ENCODE measurements at regions not wholly inside any gene's neighbourhood (a gene's known extent, or its start where the extent isn't known, plus 50 kb on each side); places are given as distances from the start of the nearest gene placed in this dataset.
A peak's percentile ranks its signal among the peaks of the same experiment; 100 is the strongest.

- DNase-seq (ENCODE audit: low spot score): no peak
These were observed 1711.2 kb downstream of the TP53TG3F start for GRCh38 chr16:35170610-35171009.

DNA sequence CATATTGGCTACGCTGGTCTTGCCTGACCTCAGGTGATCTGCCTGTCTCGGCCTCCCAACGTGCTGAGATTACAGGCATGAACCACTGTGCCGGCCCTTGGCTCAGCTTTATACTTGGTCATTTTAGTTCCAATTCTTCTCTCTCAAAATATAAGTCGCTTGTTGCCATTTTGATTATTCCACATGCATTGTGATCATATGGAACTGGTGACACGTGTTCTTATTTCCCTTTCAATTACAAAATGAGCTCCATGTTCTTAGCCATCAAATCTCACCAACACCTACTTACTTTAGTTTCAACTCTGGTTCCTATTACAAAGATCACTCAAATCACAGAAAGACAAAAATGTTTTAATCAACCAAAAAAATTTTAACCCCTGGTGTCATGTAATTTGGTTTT is 1711.7 kb downstream of the TP53TG3F start:
- DNase-seq (ENCODE audit: low spot score): no peak

- DNase-seq (ENCODE audit: low spot score): no peak
These were observed 1713.9 kb downstream of the TP53TG3F start for GRCh38 chr16:35173295-35173694.

- no peak for DNase-seq (ENCODE audit: low spot score)
These were observed 1714.6 kb downstream of the TP53TG3F start for GRCh38 chr16:35174016-35174415.

DNA sequence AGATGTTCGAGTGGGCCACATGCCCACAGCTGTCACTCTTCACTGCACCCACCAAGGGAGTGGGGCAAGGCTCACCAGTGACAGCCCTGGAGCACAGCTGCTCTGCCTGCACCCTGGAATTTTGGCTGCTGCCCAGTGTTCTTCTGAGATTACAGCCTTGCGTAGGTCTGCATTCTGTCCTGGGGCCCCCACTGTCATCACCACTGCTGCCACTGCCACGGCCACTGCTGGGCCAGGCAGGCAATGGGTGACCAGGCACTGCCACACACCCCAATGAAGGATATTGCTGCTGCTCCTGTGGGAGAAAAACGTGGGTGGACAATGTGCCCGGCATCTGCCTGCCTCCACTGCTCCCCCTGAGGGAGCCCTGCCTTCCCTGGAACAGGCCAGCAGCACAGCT is 1717.0 kb downstream of the TP53TG3F start:
- no peak for DNase-seq (ENCODE audit: low spot score)

DNA sequence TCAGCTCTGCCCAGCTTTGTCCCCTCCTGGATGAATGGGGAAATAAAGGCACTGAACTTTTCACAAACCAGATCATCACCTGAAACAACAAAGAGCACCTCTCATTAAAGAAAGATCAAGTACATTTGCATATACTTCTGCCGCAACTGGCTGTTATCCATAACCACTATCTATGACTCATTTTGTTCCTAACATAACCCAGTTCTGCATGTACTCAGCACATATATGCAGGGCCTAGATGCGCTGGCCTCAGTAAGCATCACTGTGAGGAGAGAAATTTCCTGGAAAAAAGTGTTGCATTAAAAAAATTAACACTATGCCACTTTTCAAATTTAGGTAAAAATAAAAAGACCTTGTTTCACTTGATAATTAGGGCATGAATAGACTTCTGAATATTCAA is 1718.4 kb downstream of the TP53TG3F start:
- no peak for DNase-seq (ENCODE audit: low spot score)

GRCh38 chr16:35180970-35181369 is 1721.6 kb downstream of the TP53TG3F start:
- no peak for DNase-seq (ENCODE audit: low spot score)

DNA sequence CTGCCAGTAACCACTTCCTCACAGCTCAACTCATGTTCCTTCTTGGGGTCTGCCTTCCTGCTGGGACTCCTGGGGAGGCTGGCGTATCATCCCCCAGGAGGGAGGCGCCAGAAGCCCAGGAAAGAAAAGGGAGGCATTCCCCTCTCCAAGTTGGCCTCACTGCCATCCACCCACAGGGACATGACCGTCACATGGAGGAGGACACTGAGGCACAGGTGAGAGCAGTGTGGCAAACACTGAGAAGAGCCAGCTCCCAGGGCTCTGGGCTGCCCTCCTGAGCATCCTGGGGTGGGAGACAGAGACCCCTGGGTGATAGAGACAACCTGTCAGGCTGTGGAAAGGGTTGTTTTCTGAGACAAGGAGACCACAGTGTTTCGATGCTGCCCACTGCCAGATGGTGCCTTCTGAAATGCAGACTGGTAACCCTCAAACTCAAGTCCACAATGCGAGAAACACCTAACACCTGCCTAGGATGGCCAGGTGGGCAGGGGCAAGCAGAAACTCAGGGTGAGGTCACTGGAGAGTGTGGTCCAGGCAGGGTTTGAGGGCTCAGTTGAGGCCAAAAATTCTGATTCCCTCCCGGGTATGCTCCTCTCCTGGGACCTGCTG is 1722.1 kb downstream of the TP53TG3F start:
- DNase-seq (ENCODE audit: low spot score): no peak

DNA sequence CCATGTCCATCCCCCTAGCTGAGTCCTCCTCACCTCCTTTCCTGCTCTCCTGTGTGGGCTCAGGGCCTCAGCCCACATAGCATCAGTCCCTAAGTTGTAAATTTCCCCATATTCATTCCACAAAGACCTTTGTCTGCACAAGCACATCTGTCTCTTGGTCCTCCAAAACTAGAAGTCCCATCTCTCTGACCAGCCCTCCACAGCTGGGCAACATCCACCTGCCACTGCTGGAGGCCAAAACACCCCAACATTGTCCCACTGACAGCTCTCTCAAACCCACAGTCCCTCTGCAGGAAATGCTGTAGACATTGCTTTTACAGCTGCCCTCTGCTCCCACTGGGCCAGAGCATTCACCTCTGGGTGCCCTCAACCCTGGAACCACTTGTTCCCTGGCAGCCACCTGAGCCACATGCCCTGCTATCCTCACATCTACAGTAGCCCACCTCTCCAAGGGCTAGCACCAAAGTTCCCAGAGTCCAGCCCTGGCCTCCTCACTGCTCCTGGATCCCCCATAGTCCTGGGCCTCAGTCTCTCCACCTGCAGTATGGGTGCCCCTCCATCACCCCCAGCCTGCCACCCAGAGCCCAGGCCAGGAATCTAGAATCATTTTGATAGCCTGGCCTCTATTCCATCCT is 1722.7 kb downstream of the TP53TG3F start:
- DNase-seq (ENCODE audit: low spot score): no peak

DNA sequence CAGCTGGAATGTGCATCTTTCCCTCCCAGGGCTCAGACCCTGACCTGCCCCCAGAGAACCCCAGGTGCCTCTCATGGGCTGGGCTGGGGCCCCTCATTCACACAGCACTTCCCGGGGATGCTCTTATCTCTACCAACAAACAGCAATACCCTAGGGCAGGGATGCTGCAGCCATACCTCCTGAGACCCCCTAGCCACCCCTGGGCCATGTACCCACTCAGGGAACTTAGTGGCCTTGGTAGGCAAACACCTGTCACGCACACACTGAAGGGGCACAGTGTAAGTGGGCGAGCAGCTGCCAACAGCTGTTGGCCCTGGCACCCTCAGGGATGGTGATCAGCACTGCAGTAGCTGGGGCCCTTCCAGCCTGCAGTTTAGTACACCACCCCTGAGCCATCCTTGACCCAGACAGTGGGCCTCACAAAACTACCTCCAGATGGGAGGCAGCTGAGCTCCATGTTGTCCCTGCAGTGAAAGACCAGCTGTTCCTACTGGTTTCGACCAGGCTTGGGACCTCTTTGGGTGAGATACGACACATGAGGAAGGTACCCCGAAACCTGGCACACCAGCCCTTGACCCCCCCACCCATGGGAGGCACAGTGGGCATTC is 1723.6 kb downstream of the TP53TG3F start:
- DNase-seq (ENCODE audit: low spot score): no peak

DNA sequence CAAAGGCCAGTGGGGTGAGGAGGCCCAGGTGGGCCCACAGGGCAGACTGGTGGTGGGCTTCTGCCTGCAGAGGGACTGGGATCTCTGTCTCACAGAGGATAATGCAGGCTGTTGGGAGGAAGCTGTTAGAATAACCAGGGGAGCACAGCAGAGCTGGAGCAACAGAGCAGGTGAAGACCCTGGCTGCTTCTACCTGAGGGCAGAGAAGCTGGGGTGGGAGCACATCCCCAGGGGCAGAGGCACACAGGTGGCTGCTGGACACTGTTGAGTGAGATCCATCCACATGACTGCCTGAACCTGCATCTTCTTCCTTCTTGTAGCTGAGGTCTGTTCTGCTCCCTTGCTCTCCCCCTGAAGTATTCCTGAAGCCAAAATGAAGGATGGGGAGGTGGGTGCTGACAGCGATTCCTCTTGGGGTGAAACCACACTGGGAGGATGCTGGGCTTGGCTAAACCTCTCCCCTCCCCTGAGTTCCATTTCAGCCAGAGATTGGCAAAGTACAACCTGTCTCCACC is 1725.0 kb downstream of the TP53TG3F start:
- DNase-seq (ENCODE audit: low spot score): no peak

DNA sequence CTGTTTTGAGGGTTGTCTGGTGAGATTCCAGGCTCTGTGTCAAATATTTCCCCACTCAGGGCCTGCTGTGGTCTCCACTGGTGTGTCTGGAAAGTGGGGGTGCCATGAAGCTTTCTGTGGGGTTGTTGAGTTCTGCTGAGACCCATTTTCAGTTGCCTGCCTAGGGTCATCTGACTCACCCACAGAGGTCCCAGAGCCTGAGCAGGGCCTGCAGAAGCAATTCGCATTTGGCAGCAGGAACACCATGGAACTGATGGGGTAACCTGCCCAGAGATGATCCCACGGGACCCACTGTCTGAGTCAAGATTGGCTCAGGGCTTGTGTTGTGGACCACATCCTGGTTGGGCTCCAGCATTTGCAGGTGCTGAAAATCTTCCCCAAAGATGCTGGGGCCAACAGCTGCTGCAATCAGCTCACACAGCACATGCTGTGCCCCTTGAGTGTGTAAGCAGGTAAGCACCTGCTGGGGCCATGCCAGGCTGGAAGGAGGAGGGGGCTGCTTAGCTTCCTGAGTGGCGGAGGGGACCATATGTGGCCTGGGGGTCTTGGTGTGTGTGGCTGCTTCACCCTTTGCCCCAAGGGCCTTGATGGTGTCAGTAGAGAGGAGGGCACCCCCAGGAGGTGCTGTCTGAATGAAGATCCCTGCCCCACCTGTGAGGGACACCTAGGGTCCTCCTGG is 1726.1 kb downstream of the TP53TG3F start:
- no peak for DNase-seq (ENCODE audit: low spot score)

- DNase-seq (ENCODE audit: low spot score): no peak
These were observed 1726.8 kb downstream of the TP53TG3F start for GRCh38 chr16:35186045-35186759.

GRCh38 chr16:35187665-35188225 is 1728.3 kb downstream of the TP53TG3F start:
- DNase-seq (ENCODE audit: low spot score): no peak

GRCh38 chr16:35188288-35189155 is 1729.1 kb downstream of the TP53TG3F start:
- DNase-seq (ENCODE audit: low spot score): peak; percentile 56

- DNase-seq (ENCODE audit: low spot score): no peak
These were observed 1733.6 kb downstream of the TP53TG3F start for GRCh38 chr16:35192993-35193392.

GRCh38 chr16:35193956-35194355 is 1734.5 kb downstream of the TP53TG3F start:
- no peak for DNase-seq (ENCODE audit: low spot score)

GRCh38 chr16:35194681-35195080 is 1735.3 kb downstream of the TP53TG3F start:
- DNase-seq (ENCODE audit: low spot score): no peak

GRCh38 chr16:35195173-35195863 is 1735.9 kb downstream of the TP53TG3F start:
- DNase-seq (ENCODE audit: low spot score): peak; percentile 3

- DNase-seq (ENCODE audit: low spot score): no peak
These were observed 1736.4 kb downstream of the TP53TG3F start for GRCh38 chr16:35195864-35196216.
